ENCODE measurements at regions not wholly inside any gene's neighbourhood (a gene's known extent, or its start where the extent isn't known, plus 50 kb on each side); places are given as distances from the start of the nearest gene placed in this dataset.

- DNase-seq, result no peak
Observed at GRCh38 chr3:66692766-66693150, 191.9 kb upstream of the LRIG1 start.

- DNase-seq, result no peak
Observed at GRCh38 chr3:66693461-66694031, 192.7 kb upstream of the LRIG1 start.

GRCh38 chr3:66702126-66702525 is 201.3 kb upstream of the LRIG1 start:
- no peak for DNase-seq

GRCh38 chr3:66703501-66703900 is 202.7 kb upstream of the LRIG1 start:
- no peak for DNase-seq

GRCh38 chr3:66705076-66705475 is 204.3 kb upstream of the LRIG1 start:
- no peak for DNase-seq

- no peak for DNase-seq
Observed at GRCh38 chr3:66706890-66707289, 206.1 kb upstream of the LRIG1 start.

GRCh38 chr3:66709532-66709931 is 208.7 kb upstream of the LRIG1 start:
- DNase-seq, result no peak

DNA sequence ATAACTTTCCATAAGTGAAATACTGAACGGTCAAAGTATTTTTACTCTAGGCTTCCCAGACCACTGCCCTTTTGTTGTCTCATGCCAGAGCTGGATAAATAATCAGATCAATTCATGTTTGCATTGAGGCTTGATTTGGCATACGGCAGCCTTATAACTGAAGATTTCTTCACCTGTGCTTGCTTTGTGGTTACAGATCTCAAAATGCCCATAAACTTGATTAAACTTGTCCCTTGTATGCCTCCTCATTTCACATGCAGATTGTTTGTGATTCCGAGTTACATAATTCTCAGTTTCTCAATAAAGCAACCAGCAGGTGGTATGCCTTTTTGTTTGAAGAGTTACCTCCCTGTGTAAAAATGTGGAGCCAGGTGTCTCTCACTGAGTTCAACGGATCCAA is 211.4 kb upstream of the LRIG1 start:
- no peak for DNase-seq

DNA sequence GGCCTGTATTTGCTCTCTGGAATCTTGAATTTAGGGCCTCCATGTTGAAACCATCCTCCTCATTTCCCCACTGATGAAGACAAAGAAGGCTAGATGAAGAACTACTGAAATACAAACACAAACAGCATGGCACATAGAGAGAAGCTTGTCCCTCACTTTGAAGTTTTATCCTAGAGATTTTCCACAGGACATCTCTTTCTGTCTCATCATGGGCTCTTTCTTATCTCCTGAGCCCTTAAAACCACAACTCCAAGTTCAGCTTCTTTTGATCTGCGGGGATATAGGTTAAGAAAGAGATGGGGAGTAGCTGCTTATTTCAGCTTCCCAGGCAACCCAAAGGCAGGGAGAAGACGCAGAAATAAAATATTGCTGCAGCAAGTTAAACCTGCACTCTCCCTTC is 213.1 kb upstream of the LRIG1 start:
- DNase-seq, result no peak

- DNase-seq, result no peak
Observed at GRCh38 chr3:66715806-66716205, 215.0 kb upstream of the LRIG1 start.

DNA sequence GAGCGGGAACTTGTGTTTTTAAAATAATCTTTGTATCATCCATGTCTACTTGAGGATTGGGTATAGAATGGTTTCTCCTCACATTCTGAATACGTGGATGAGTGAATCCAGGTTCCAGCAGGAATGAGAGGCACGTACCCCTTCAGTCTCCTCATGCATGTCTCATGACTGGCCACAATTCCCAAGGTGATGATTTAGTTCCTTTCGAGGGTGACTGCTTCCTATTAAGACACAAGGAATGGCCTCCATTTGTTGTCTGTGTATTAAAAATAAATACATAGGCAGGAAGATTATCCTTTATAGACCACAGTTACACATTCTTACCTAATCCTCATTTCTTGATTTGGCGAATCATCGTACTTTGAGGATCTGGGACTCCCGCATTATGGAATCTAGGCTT is 217.0 kb upstream of the LRIG1 start:
- DNase-seq, result no peak

DNA sequence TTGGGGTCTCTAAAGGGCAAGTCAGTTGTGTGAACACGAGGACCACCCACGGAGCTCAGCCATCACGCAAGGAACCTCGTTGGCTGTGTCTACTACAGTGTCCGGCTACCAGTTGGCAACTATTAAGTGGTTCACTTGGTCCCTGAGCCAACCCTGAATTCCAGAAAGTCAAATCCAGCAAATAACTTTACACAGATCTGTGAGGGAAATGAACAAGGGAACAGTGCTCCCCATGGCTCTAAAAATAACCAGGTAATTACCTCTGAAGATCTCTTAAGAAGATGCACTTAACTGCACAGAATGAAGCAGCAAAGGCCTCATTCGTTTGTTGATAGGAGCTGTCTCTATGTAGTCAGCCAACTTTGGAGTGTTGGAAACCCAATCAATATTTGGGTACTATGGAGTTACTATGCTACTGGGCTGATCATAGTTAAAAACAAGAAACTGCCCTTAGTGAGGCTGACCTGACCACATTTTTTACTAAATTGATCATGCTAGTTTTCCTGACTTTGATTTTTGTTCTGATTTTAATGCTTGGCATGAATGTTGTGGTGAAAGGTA is 219.1 kb upstream of the LRIG1 start:
- no peak for DNase-seq

DNA sequence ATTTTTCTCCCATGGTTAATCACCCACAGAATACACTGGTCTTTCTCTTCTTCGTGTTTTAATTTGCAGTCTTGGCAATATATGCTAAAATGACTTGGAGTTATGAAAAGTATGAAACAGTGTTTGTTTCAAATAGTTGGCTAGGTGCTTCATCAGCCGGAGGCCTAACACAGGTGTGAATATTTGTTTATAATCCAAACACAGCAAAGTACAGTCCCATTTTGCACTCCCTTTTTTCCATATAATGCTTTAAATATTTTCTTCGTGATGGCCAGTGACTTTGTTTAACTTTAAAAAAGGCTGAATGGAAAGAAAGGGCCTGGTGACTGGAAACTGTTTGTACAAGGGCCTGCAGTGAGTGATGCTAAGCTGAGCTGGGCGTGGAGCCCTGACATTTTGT is 219.7 kb upstream of the LRIG1 start:
- DNase-seq, result no peak

DNA sequence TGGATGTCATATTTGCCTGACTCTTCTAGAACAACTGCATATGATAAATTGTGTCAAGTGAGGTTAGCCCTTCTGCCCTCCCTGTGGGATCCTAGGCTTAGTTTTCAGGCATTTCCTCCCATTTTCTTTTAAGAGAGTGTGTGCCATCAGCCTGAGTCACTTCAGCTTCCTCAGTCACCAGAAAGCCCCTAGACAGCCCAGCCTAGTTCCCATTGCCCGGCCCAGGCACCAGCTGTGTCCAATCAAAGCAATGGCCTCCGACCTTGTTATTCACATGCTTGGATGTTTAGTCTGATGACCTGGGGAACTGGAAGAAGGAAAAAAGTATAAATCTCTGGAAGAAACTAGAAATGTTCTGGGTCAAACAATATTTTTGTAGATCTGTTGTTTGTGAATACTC is 221.9 kb upstream of the LRIG1 start:
- no peak for DNase-seq

- DNase-seq, result no peak
Observed at GRCh38 chr3:66723231-66723630, 222.4 kb upstream of the LRIG1 start.

DNA sequence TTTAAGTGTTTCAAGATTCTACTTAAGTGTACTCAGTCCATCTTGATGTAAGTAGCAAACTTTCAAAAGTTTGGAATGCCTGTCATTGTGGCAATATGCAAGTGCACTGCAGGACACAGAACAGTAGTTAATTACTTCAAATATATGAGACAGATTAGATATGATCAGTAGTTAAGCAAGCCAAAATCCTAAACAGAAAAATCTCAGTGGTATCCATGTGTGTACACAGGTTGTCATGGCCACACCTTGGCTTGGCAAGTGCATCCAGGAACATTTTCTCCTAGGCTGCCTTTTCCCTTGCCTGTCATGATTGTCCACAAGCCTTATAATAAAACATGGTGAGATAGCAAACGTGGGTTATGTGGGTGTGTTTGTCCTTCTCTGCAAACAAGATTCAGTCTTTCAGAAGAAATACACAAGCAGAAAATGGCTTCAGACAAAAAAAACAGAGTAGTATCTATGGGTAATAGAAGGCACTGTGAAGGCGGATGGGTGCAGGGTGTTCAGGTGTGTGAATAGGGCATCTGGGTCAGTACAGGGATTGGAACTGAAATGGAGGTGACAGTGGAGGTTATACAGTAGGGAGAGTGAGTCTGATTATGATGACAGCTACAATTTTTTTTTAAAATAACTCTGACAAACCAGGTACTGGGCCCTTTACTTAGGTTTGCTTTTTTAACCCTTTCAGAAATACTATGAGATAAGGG is 229.0 kb upstream of the LRIG1 start:
- no peak for DNase-seq

DNA sequence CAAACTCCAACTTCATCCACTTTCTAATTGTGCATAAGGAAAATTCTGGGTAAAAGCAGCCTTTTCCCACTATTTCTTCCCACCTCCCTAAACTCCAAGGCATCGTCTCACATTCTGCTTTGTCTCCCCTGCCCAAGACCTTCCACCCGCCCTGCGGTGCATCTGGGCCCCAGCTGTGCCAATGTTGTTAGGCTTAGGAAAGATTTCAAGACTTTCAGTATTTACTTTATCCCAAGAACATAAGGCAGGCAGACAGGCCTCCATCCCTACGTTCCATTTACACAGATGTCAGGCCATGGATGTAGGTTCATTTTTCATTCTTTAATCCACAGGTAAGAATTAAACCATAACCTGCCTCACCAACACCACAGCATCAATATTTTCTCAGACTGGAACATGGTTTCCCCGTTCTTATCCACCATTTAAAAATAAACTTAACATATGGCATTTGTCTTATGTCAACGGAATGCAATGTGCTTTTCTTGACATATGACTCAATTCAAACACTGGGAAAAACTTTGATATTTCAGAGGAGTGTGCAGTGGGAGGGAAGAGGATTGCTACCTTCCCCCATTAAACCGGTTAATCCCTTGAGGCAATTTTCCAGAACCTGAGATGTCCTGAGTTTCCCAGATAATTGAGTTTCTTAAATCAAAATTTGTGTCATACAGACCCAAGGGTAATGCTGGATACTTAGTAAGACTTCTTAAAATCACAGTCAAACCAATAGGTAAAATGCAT is 238.0 kb upstream of the LRIG1 start:
- DNase-seq, result no peak

DNA sequence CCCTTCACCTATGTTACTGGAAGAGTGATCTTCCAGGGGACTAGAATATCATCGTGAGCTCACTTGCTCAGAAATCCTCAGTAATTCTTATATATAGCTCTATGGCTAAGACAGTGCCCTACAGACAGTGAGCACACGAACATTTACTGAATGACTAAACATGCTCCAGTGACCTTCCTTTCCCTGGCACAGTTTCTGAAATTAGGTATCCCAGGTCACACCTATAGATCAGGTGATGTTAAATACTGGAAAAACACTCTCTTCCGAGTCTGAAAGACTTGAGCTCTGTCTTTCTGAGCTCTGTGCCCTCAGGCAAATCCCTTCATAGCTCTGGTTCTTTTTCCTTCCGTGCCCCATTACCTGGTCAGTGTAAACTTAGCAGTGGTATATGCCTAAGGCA is 239.4 kb upstream of the LRIG1 start:
- DNase-seq, result no peak

GRCh38 chr3:66744521-66744920 is 243.7 kb upstream of the LRIG1 start:
- no peak for DNase-seq

- no peak for DNase-seq
Observed at GRCh38 chr3:66744986-66745385, 244.2 kb upstream of the LRIG1 start.

- no peak for DNase-seq
Observed at GRCh38 chr3:66747261-66747660, 246.4 kb upstream of the LRIG1 start.

DNA sequence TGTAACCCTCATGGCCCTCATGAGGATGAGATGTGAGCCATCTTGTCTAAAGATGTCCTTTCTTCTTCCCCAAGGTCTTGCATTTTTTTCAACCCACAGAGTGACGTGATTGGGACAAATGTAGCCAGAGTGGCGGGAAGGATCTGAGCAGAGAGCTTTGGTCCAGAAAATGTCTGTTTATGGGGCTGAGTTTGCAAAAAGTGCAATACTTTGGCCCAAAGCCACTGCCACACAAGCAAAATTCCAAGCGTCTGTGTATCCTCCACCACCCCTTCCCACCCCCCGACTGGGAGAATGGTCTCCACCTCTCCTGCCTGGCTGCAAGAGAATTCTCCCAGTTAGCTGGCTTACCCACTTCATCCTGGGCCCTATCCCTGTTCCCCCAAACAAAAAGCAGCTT is 246.9 kb upstream of the LRIG1 start:
- DNase-seq, result no peak

DNA sequence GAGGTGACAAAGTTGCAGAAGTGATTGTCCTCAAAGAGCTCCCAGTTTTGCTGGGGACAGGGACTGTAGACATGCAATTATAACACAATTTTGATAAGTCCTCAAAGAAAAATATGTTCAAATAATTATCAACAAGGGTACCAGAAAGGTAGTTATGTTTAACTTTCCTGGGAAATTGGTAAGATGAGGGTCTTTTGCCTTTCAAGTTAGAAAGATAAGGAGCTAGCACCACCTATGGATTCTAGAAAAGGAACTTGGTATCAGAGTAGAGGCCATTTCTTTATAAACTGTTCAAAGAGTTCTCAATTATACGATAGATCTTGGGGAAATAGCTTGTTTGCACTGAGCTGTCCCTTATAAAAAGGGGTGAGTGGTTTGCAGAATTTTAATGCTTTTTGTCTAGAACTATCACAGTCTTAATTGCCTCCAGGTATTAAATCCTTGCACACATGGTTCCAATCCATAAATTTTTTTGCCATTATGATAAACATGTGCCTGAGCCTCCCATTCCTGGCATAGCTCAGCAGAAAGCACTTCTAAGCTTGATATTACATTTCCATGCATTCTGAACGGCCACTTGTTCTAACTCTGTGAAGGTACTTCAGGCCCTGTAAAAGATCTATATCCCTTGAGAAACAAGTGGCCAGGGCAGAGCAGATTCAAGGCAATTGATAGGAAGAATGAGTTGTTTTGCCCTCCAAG is 247.5 kb upstream of the LRIG1 start:
- DNase-seq, result no peak

DNA sequence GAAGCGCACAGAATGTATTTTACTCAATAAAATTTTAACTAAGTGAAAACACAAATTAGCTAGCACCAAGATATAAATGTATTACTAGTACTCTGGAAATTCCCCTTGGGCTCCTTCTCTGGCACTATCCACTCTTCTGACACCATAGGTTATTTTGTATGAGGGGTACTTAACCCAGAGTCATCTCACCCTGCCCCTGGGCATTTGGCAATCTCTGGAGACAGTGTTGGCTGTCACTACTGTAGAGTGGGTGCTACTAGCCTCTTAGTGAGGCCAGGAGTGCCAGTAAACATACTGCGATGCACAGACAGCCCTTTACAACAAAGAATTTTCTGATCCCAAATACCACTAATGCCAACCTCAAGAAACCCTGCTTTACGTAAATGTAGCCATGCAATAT is 246.3 kb upstream of the KBTBD8 start:
- no peak for DNase-seq

Measured in NCI-H526 treated with DMSO at 0.1 percent for 48 hours (cell line).